Neutrophil (primary cell): ENCODE measurements at regions not wholly inside any gene's neighbourhood (a gene's known extent, or its start where the extent isn't known, plus 50 kb on each side); places are given as distances from the start of the nearest gene placed in this dataset.

Source experiments
- H3K27ac ChIP-seq: fragments of 200-600 bp; sonication (generic); 2 replicates; pipeline ENCODE4 v1.5.1; 2016; ENCODE audit warnings: mild to moderate bottlenecking, moderate library complexity
- H3K27me3 ChIP-seq: fragments of 200-600 bp; sonication (generic); 2 replicates; pipeline ENCODE4 v1.6.0; 2016; ENCODE audit warnings: mild to moderate bottlenecking
- H3K36me3 ChIP-seq: fragments of 200-600 bp; sonication (generic); 2 replicates; pipeline ENCODE4 v1.5.1; 2017
- H3K4me1 ChIP-seq, 2 experiments: fragments of 200-600 bp in 1 of 2; sonication (generic) in 1 of 2; 1 replicate in 1 of 2; 2 replicates in 1 of 2; pipeline versions ENCODE4 v1.5.1 to v1.6.1; 2013 to 2016; ENCODE audit warnings: low read depth in 1 of 2, low read length in 1 of 2, mild to moderate bottlenecking in 1 of 2, moderate library complexity in 1 of 2; ENCODE audit not compliant: control insufficient read depth in 1 of 2, insufficient read depth in 1 of 2
- H3K4me3 ChIP-seq, 2 experiments: fragments of 200-600 bp in 1 of 2; sonication (generic) in 1 of 2; 1 replicate in 1 of 2; 2 replicates in 1 of 2; pipeline ENCODE4 v1.5.1; 2013 to 2016; ENCODE audit warnings: low read depth in 1 of 2, low read length in 1 of 2, mild to moderate bottlenecking in 1 of 2, moderate library complexity in 1 of 2
- H3K9me3 ChIP-seq: fragments of 200-600 bp; sonication (generic); 2 replicates; pipeline ENCODE4 v1.5.1; 2016
- TF ChIP-seq, protein P1 (sequence below): fragments of 200-600 bp; sonication (generic); IDR thresholded peaks from 2 replicates; pipeline ENCODE4 v1.5.1; 2016; ENCODE audit warnings: antibody characterized with exemption

DNA sequence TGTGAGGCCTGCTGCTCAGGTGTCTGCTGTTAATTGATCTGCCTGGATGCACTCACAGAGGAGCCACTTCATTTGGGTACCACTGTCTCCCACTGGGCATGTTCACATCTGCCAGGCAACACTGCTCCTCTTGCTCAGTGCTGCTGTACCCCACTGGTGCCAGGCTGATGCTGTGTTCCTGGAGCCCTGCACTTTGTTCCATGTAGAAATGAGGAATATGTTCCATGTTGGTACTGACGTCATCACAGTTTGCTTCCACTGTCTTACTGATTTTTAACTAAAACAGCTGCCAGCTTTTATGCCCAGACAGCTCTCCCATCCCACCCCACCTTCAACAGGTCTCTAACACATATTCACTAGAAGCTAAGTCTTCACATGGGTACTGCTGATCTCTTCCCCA, 355.7 kb downstream of the LRRC70 start:
- Histone ChIP-seq H3K9me3 (no peaks in the 10 kb centered on the region), H3K27me3 (no peaks in the 10 kb centered on the region), H3K4me3 (no peak overlapping the region), H3K36me3 (no peaks in the 10 kb centered on the region), H3K4me1 (no peaks in the 10 kb centered on the region), H3K27ac (no peak overlapping the region)
- TF ChIP-seq, protein P1, sequence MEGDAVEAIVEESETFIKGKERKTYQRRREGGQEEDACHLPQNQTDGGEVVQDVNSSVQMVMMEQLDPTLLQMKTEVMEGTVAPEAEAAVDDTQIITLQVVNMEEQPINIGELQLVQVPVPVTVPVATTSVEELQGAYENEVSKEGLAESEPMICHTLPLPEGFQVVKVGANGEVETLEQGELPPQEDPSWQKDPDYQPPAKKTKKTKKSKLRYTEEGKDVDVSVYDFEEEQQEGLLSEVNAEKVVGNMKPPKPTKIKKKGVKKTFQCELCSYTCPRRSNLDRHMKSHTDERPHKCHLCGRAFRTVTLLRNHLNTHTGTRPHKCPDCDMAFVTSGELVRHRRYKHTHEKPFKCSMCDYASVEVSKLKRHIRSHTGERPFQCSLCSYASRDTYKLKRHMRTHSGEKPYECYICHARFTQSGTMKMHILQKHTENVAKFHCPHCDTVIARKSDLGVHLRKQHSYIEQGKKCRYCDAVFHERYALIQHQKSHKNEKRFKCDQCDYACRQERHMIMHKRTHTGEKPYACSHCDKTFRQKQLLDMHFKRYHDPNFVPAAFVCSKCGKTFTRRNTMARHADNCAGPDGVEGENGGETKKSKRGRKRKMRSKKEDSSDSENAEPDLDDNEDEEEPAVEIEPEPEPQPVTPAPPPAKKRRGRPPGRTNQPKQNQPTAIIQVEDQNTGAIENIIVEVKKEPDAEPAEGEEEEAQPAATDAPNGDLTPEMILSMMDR = no peak

DNA sequence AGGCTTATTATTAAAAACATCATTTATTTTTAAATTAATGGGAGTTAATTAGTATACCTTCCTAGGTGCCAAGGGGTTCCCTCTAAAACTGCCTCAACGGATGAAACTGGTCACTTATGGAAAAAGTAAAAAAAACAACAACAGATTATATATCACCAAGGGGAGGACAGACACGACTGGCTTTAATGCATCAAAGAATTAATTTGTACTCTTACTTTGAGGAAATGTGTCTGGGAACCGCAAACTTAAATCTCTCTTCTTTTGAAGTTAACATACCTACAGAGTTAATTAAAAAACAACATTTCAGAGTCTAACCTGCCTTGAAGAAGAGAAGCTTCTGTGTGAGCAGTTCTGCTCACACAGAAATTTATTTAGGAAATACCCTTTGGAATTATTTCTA, 354.6 kb downstream of the LRRC70 start:
- no peaks in the 10 kb centered on the region for H3K27me3 ChIP-seq
- no peak overlapping the region for H3K27ac ChIP-seq
- H3K4me3 ChIP-seq = no peak overlapping the region
- no peaks in the 10 kb centered on the region for H3K4me1 ChIP-seq
- TF ChIP-seq, protein P1 = no peak
- no peaks in the 10 kb centered on the region for H3K9me3 ChIP-seq
- H3K36me3 ChIP-seq = no peaks in the 10 kb centered on the region

DNA sequence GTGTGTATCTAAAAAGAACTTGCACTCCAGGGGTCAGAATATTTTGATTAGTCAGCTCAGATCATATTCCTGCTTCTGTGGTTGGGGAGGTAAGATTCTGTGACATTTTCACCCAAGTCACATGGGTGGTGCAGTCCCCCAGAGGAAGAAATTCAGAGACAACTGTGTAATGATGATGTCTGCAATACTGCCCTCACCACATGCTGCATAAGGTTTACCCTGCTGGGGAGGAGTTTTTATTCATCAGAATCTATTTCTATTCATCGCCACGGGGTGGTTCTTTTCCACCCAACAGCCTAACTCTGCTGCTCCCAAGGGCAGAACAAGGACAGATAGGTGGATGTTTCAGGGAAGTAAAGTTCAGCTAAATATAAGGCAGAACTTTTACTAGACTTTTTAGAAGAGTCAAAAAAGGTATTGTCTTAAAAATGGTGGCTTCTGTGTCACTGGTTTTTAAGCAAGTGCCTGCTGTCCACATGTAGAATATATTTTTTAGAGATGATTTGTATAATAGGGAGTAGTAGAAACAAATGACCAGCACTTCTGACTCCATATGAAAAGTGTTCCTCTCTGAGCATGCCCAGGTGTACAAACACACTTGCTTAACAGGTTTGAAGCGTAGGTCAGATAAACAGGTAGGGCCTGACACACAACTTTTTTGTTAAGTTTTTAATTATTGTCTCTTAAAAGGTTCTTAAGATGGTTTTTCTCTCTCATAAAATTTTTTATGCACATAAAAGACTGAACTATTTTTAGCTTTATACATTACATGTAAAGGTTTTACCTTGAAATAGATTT, 352.7 kb downstream of the LRRC70 start:
- H3K9me3 ChIP-seq = no peaks in the 10 kb centered on the region
- no peak overlapping the region for H3K27ac ChIP-seq
- no peaks in the 10 kb centered on the region for H3K4me1 ChIP-seq
- H3K36me3 ChIP-seq = no peaks in the 10 kb centered on the region
- no peaks in the 10 kb centered on the region for H3K27me3 ChIP-seq
- TF ChIP-seq, protein P1 = no peak
- no peak overlapping the region for H3K4me3 ChIP-seq

DNA sequence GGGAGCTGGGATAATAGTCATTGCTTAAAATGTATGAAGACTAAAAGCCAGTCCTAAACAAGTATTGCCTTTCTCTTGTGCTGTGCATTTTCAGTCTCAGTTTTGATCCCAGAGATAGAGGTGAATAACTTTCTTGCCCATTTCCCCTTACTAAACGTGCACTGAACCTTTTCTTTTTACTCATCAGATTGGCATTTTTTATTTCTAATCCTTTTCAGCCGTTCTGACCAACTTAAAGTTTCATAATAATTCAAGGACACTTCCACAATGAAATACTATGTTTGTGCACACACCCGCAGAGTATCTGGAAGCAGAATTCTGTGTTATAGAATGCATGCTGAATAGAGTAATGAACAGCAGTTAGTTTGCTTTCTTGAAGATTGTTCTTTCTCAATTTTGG, 343.6 kb downstream of the LRRC70 start:
- TF ChIP-seq, protein P1 = no peak

DNA sequence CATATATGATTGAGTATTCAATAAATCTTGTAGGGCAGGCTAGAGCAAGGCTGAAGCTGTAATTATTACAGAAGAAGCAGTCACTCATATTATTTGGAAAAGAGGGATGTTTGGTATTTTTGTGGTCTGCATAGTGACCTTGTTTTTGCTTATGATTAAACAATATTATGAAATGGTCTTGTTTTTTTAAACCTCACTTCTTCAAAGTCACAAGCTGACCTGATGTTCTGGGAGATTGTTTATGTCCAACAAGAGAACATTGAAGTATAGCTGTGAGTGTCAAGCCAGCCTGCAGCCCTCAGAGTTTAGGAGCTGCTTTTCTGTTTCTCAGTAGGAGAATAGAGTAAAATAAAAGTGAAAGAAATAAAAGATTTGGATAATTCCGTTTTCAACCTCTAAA, 342.2 kb downstream of the LRRC70 start:
- H3K36me3 ChIP-seq = no peaks in the 10 kb centered on the region
- no peaks in the 10 kb centered on the region for H3K4me1 ChIP-seq
- TF ChIP-seq, protein P1 = no peak
- no peak overlapping the region for H3K4me3 ChIP-seq
- no peaks in the 10 kb centered on the region for H3K9me3 ChIP-seq
- no peaks in the 10 kb centered on the region for H3K27me3 ChIP-seq
- H3K27ac ChIP-seq = no peak overlapping the region

More for the DNA sequence above, 343.6 kb downstream of the LRRC70 start:
- Histone ChIP-seq H3K27ac (no peak overlapping the region), H3K4me3 (no peak overlapping the region), H3K36me3 (no peaks in the 10 kb centered on the region), H3K9me3 (no peaks in the 10 kb centered on the region), H3K27me3 (no peaks in the 10 kb centered on the region), H3K4me1 (no peaks in the 10 kb centered on the region)
